WTC11 (cell line): ENCODE measurements at regions not wholly inside any gene's neighbourhood (a gene's known extent, or its start where the extent isn't known, plus 50 kb on each side); places are given as distances from the start of the nearest gene placed in this dataset.

Experiments used
- ATAC-seq: fragments of 200-7000 bp; cut with Tn5 transposase; 2 replicates; pipeline ENCODE4 v1.10.0; 2021; ENCODE audit warnings: mild to moderate bottlenecking, moderate library complexity
- CTCF ChIA-PET: fragments of 300-600 bp; sonication (Branson Sonifier 250); formaldehyde crosslinking; loops from one replicate; lab custom pipeline; 2021; ENCODE audit warnings: antibody characterized with exemption; lab: Charles Lee
- POLR2A ChIA-PET: fragments of 350-600 bp; sonication (Branson Sonifier 250); formaldehyde crosslinking; loops from one replicate; lab custom pipeline; 2021; ENCODE audit warnings: antibody characterized with exemption; lab: Charles Lee
- DNase-seq: peaks from one replicate; pipeline ENCODE4 v3.0.0; 2021; ENCODE audit warnings: low spot score
- H3K27ac Mint-ChIP-seq: 2 replicates; pipeline ENCODE4 v1.8.0; 2021; ENCODE audit warnings: mixed read lengths
- H3K27me3 Mint-ChIP-seq: 2 replicates; pipeline ENCODE4 v1.8.0; 2021; ENCODE audit warnings: low read depth, mild to moderate bottlenecking, moderate library complexity, mixed read lengths
- H3K36me3 Mint-ChIP-seq: 2 replicates; pipeline ENCODE4 v1.8.0; 2021; ENCODE audit warnings: mixed read lengths
- H3K4me1 Mint-ChIP-seq: 2 replicates; pipeline ENCODE4 v1.8.0; 2022; ENCODE audit warnings: mixed read lengths
- H3K4me3 Mint-ChIP-seq: 2 replicates; pipeline ENCODE4 v1.8.0; 2021; ENCODE audit warnings: mild to moderate bottlenecking, moderate library complexity, mixed read lengths
- H3K9me3 Mint-ChIP-seq: 2 replicates; pipeline ENCODE4 v1.8.0; 2021; ENCODE audit warnings: mixed read lengths
- CREB1 ChIP-seq: sonication (generic); formaldehyde crosslinking; IDR thresholded peaks from 2 replicates; pipeline ENCODE4 v1.8.0; 2023; ENCODE audit warnings: mild to moderate bottlenecking, missing genetic modification reagents
- ELF4 ChIP-seq: sonication (generic); formaldehyde crosslinking; IDR thresholded peaks from 2 replicates; pipeline ENCODE4 v1.8.1; 2022; ENCODE audit warnings: low read depth, mild to moderate bottlenecking, moderate library complexity, missing genetic modification reagents
- FOXJ3 ChIP-seq: sonication (generic); formaldehyde crosslinking; IDR thresholded peaks from 2 replicates; pipeline ENCODE4 v1.9.0; 2021; ENCODE audit warnings: missing genetic modification reagents, mild to moderate bottlenecking, borderline replicate concordance
- FOXK1 ChIP-seq: sonication (generic); formaldehyde crosslinking; IDR thresholded peaks from 2 replicates; pipeline ENCODE4 v1.8.0; 2022; ENCODE audit warnings: mild to moderate bottlenecking, moderate library complexity, missing genetic modification reagents
- GABPB1 ChIP-seq: sonication (generic); formaldehyde crosslinking; IDR thresholded peaks from 2 replicates; pipeline ENCODE4 v1.8.1; 2023; ENCODE audit warnings: mild to moderate bottlenecking, missing genetic modification reagents
- NFATC4 ChIP-seq: fragments of 250-450 bp; sonication (Bioruptor Pico); IDR thresholded peaks from 2 replicates; pipeline ENCODE4 v1.9.0; 2021; ENCODE audit warnings: mild to moderate bottlenecking
- NR1H2 ChIP-seq: sonication (generic); formaldehyde crosslinking; IDR thresholded peaks from 2 replicates; pipeline ENCODE4 v1.9.0; 2021; ENCODE audit warnings: mild to moderate bottlenecking, moderate library complexity, missing genetic modification reagents
- NR3C1 ChIP-seq: sonication (generic); formaldehyde crosslinking; conservative IDR thresholded peaks from 2 replicates; pipeline ENCODE4 v1.8.1; 2023; ENCODE audit warnings: low read depth, mild to moderate bottlenecking, missing genetic modification reagents
- SMAD4 ChIP-seq: sonication (generic); formaldehyde crosslinking; IDR thresholded peaks from 2 replicates; pipeline ENCODE4 v1.8.0; 2022; ENCODE audit warnings: mild to moderate bottlenecking, missing genetic modification reagents
- TCF7 ChIP-seq: sonication (generic); formaldehyde crosslinking; IDR thresholded peaks from 2 replicates; pipeline ENCODE4 v1.8.0; 2022; ENCODE audit warnings: mild to moderate bottlenecking, low read depth, missing genetic modification reagents, moderate library complexity
- TEAD1 ChIP-seq: sonication (generic); formaldehyde crosslinking; IDR thresholded peaks from 2 replicates; pipeline ENCODE4 v1.8.0; 2022; ENCODE audit warnings: mild to moderate bottlenecking, missing genetic modification reagents
- TP53 ChIP-seq: sonication (generic); formaldehyde crosslinking; IDR thresholded peaks from 2 replicates; pipeline ENCODE4 v1.8.1; 2023; ENCODE audit warnings: mild to moderate bottlenecking, missing genetic modification reagents
- ZBTB21 ChIP-seq: sonication (generic); formaldehyde crosslinking; IDR thresholded peaks from 2 replicates; pipeline ENCODE4 v1.8.1; 2023; ENCODE audit warnings: mild to moderate bottlenecking, missing genetic modification reagents, borderline replicate concordance
- ZNF263 ChIP-seq: sonication (generic); formaldehyde crosslinking; IDR thresholded peaks from 2 replicates; pipeline ENCODE4 v1.8.1; 2022; ENCODE audit warnings: low read depth, mild to moderate bottlenecking, moderate library complexity, missing genetic modification reagents
- ZNF671 ChIP-seq: fragments of 250-450 bp; sonication (Bioruptor Pico); IDR thresholded peaks from 2 replicates; pipeline ENCODE4 v1.8.0; 2021; ENCODE audit warnings: mild to moderate bottlenecking
- TF ChIP-seq, protein P1 (sequence below): sonication (generic); formaldehyde crosslinking; IDR thresholded peaks from 2 replicates; pipeline ENCODE4 v1.8.0; 2022; ENCODE audit warnings: mild to moderate bottlenecking, missing genetic modification reagents
- TF ChIP-seq, protein P2 (sequence below): sonication (generic); formaldehyde crosslinking; IDR thresholded peaks from 2 replicates; pipeline ENCODE4 v1.8.1; 2022; ENCODE audit warnings: mild to moderate bottlenecking, moderate library complexity, missing genetic modification reagents
- TF ChIP-seq, protein P3 (sequence below): sonication (generic); formaldehyde crosslinking; IDR thresholded peaks from 2 replicates; pipeline ENCODE4 v1.8.1; 2023; ENCODE audit warnings: mild to moderate bottlenecking, missing genetic modification reagents
- TF ChIP-seq, protein P4 (sequence below): sonication (generic); formaldehyde crosslinking; IDR thresholded peaks from 2 replicates; pipeline ENCODE4 v1.8.1; 2023; ENCODE audit warnings: mild to moderate bottlenecking, missing genetic modification reagents, moderate library complexity
- TF ChIP-seq, protein P5 (sequence below): sonication (generic); formaldehyde crosslinking; conservative IDR thresholded peaks from 2 replicates; pipeline ENCODE4 v1.8.1; 2022; ENCODE audit warnings: mild to moderate bottlenecking, missing genetic modification reagents
- TF ChIP-seq, protein P6 (sequence below): sonication (generic); formaldehyde crosslinking; IDR thresholded peaks from 2 replicates; pipeline ENCODE4 v1.8.1; 2022; ENCODE audit warnings: mild to moderate bottlenecking, missing genetic modification reagents, moderate library complexity, borderline replicate concordance
- TF ChIP-seq, protein P7 (sequence below): sonication (generic); formaldehyde crosslinking; IDR thresholded peaks from 2 replicates; pipeline ENCODE4 v1.8.0; 2022; ENCODE audit warnings: missing genetic modification reagents

DNA sequence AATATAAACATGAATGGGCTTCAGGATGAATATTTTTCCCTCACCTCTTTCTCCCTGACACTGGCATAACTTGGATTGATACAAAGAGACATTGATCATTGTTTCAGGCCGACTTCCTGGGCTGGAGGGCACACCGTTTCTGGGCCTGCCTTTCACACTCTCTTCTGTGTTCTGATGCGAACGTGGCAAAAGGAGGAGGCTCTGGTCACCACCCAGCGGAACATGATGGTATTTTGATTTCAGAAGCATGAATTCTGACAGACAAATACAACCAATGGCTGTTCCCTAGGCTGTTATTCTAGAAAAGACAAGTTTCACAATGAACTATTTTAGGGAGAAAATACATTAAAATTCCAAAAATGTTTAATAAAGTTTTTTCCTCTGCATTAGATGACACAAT is 534.5 kb upstream of the MKI67 start:
- Mint-ChIP-seq H3K27ac (no peak overlapping the region), H3K27me3 (no peaks in the 10 kb centered on the region), H3K36me3 (peaks cover 10% of the 10 kb centered on the region), H3K4me3 (no peak overlapping the region), H3K9me3 (peaks cover 25% of the 10 kb centered on the region), H3K4me1 (peaks cover 11% of the 10 kb centered on the region)
- DNase-seq (no peak), ATAC-seq (peak; percentile 24; the same call in 1 of the 2 replicates)
- ChIA-PET POLR2A (no interaction called here), CTCF (no interaction called here)
- TF ChIP-seq, protein P1, sequence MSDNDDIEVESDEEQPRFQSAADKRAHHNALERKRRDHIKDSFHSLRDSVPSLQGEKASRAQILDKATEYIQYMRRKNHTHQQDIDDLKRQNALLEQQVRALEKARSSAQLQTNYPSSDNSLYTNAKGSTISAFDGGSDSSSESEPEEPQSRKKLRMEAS, result no peak
- TF ChIP-seq GABPB1 (CRISPR knock-in tag) (no peak), ZNF671 (CRISPR knock-in tag) (no peak), CREB1 (CRISPR knock-in tag) (no peak), ELF4 (CRISPR knock-in tag) (no peak), TCF7 (no peak)
- TF ChIP-seq, protein P2, sequence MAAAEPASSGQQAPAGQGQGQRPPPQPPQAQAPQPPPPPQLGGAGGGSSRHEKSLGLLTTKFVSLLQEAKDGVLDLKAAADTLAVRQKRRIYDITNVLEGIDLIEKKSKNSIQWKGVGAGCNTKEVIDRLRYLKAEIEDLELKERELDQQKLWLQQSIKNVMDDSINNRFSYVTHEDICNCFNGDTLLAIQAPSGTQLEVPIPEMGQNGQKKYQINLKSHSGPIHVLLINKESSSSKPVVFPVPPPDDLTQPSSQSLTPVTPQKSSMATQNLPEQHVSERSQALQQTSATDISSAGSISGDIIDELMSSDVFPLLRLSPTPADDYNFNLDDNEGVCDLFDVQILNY (CRISPR knock-in tag), result no peak
- TF ChIP-seq, protein P3, sequence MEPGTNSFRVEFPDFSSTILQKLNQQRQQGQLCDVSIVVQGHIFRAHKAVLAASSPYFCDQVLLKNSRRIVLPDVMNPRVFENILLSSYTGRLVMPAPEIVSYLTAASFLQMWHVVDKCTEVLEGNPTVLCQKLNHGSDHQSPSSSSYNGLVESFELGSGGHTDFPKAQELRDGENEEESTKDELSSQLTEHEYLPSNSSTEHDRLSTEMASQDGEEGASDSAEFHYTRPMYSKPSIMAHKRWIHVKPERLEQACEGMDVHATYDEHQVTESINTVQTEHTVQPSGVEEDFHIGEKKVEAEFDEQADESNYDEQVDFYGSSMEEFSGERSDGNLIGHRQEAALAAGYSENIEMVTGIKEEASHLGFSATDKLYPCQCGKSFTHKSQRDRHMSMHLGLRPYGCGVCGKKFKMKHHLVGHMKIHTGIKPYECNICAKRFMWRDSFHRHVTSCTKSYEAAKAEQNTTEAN (CRISPR knock-in tag), result no peak
- TF ChIP-seq, protein P4, sequence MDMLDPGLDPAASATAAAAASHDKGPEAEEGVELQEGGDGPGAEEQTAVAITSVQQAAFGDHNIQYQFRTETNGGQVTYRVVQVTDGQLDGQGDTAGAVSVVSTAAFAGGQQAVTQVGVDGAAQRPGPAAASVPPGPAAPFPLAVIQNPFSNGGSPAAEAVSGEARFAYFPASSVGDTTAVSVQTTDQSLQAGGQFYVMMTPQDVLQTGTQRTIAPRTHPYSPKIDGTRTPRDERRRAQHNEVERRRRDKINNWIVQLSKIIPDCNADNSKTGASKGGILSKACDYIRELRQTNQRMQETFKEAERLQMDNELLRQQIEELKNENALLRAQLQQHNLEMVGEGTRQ (CRISPR knock-in tag), result no peak

DNA sequence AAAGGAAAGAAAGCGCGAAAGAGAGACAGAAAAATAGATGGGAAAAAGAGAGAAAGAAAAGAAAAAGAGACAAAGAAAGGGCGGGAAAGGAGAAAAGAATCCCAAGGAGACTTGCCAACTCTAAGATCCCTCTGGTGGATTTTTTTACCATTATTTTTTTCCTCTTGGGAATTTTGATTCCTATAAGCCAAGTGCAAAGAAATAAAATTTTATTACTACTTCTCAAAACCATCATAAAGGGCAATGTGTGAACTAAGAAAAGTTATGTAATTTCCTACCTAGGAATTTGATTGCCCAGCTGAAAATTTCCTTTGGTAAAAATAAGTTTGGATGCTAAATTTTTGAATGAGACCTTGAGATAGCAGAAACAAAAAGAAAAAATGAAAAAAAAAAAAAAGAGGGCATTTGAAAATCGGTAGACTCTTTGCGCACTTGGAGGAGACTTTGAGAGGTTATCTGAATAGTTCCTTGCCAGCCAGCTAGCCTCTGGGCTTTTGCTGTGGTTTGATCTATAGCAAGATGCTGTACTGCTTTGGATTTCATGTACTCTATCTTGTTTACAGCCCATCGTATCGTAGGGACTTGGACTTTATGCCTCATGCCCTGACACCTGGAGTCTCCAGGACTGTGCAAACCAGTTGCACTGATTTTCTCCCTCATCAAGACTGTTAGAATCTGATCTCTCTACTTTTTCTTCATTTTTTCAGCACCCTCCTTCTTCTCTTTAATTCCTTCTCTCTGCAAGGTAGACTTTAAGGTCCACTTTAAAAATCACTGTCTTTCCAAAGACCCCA is 535.4 kb upstream of the MKI67 start:
- POLR2A ChIA-PET, result no interaction called here
- no peaks in the 10 kb centered on the region for H3K27me3 Mint-ChIP-seq

More for the DNA sequence above, 535.4 kb upstream of the MKI67 start:
- Mint-ChIP-seq H3K36me3 (peaks cover 10% of the 10 kb centered on the region), H3K9me3 (peaks cover 25% of the 10 kb centered on the region), H3K4me1 (peaks cover 8% of the 10 kb centered on the region), H3K27ac (no peak overlapping the region), H3K4me3 (no peak overlapping the region)
- CTCF ChIA-PET, result interaction anchor here (0.7 kb wide), 1 partner anchor 126 kb away, joined by 3 read pairs; no protein-coding TSS in a partner anchor
- DNase-seq (no peak), ATAC-seq (no peak)
- TF ChIP-seq, protein P5, sequence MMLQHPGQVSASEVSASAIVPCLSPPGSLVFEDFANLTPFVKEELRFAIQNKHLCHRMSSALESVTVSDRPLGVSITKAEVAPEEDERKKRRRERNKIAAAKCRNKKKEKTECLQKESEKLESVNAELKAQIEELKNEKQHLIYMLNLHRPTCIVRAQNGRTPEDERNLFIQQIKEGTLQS (CRISPR knock-in tag), result no peak
- TF ChIP-seq ZNF263 (CRISPR knock-in tag) (no peak), NR3C1 (no peak), ZBTB21 (CRISPR knock-in tag) (no peak), FOXJ3 (CRISPR knock-in tag) (no peak), TP53 (CRISPR knock-in tag) (no peak), FOXK1 (CRISPR knock-in tag) (no peak), ZNF671 (CRISPR knock-in tag) (no peak), SMAD4 (CRISPR knock-in tag) (no peak), NR1H2 (CRISPR knock-in tag) (no peak), TEAD1 (no peak), NFATC4 (CRISPR knock-in tag) (no peak)
- TF ChIP-seq, protein P6, sequence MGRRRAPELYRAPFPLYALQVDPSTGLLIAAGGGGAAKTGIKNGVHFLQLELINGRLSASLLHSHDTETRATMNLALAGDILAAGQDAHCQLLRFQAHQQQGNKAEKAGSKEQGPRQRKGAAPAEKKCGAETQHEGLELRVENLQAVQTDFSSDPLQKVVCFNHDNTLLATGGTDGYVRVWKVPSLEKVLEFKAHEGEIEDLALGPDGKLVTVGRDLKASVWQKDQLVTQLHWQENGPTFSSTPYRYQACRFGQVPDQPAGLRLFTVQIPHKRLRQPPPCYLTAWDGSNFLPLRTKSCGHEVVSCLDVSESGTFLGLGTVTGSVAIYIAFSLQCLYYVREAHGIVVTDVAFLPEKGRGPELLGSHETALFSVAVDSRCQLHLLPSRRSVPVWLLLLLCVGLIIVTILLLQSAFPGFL (CRISPR knock-in tag), result no peak
- TF ChIP-seq, protein P7, sequence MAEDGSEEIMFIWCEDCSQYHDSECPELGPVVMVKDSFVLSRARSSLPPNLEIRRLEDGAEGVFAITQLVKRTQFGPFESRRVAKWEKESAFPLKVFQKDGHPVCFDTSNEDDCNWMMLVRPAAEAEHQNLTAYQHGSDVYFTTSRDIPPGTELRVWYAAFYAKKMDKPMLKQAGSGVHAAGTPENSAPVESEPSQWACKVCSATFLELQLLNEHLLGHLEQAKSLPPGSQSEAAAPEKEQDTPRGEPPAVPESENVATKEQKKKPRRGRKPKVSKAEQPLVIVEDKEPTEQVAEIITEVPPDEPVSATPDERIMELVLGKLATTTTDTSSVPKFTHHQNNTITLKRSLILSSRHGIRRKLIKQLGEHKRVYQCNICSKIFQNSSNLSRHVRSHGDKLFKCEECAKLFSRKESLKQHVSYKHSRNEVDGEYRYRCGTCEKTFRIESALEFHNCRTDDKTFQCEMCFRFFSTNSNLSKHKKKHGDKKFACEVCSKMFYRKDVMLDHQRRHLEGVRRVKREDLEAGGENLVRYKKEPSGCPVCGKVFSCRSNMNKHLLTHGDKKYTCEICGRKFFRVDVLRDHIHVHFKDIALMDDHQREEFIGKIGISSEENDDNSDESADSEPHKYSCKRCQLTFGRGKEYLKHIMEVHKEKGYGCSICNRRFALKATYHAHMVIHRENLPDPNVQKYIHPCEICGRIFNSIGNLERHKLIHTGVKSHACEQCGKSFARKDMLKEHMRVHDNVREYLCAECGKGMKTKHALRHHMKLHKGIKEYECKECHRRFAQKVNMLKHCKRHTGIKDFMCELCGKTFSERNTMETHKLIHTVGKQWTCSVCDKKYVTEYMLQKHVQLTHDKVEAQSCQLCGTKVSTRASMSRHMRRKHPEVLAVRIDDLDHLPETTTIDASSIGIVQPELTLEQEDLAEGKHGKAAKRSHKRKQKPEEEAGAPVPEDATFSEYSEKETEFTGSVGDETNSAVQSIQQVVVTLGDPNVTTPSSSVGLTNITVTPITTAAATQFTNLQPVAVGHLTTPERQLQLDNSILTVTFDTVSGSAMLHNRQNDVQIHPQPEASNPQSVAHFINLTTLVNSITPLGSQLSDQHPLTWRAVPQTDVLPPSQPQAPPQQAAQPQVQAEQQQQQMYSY, result no peak
